ENCODE measurements at regions not wholly inside any gene's neighbourhood (a gene's known extent, or its start where the extent isn't known, plus 50 kb on each side); places are given as distances from the start of the nearest gene placed in this dataset.

- TF ChIP-seq CTCF (conservative IDR thresholded peaks at IDR 0.05; ENCODE audit: low read depth in 2 of 2): no peak
- no peak for TF ChIP-seq CREB1 (CRISPR knock-in tag; IDR thresholded peaks at IDR 0.05; ENCODE audit: low read depth)
- no peak for TF ChIP-seq STAT1 (IDR thresholded peaks at IDR 0.05; ENCODE audit: unreplicated experiment)
- TF ChIP-seq POLR2AphosphoS5 (IDR thresholded peaks at IDR 0.05; ENCODE audit: low read depth): no peak
- TF ChIP-seq EZH2 (IDR thresholded peaks at IDR 0.05; ENCODE audit: low read depth, unreplicated experiment): no peak
- no peak for TF ChIP-seq REST (IDR thresholded peaks at IDR 0.05; ENCODE audit: unreplicated experiment)
- TF ChIP-seq EZH2phosphoT487 (IDR thresholded peaks at IDR 0.05; ENCODE audit: unreplicated experiment): no peak
- TF ChIP-seq NANOG (IDR thresholded peaks at IDR 0.05; ENCODE audit: borderline replicate concordance): no peak
- no peak for TF ChIP-seq ZNF114 (CRISPR knock-in tag; IDR thresholded peaks at IDR 0.05)
- no peak for TF ChIP-seq JUNB (IDR thresholded peaks at IDR 0.05; ENCODE audit: unreplicated experiment)
- no peak for TF ChIP-seq ZNF331 (CRISPR knock-in tag; IDR thresholded peaks at IDR 0.05; ENCODE audit: low read depth)
Observed at GRCh38 chr16:80910434-80910833, 96.3 kb downstream of the CMC2 start.

Measured in GM23338 (cell line).